ENCODE measurements at regions not wholly inside any gene's neighbourhood (a gene's known extent, or its start where the extent isn't known, plus 50 kb on each side); places are given as distances from the start of the nearest gene placed in this dataset.
"Not testable (repeated sequence)": the region's sequence is repeated elsewhere in the genome, so short reads cannot be mapped to it uniquely, and the experiment has no call there.

GRCh38 chr6:101098605-101099004 lies 217.5 kb upstream of the ASCC3 start:
- H2BK15ac ChIP-seq (replicated peaks; ENCODE audit: low read depth); H3K18ac ChIP-seq (ENCODE audit: low read length); H3K27ac ChIP-seq (ENCODE audit: low read depth, low read length); H3K56ac ChIP-seq (ENCODE audit: low read length); H2BK5ac ChIP-seq (ENCODE audit: low read length); H3K9ac ChIP-seq (ENCODE audit: low read length); H3K79me1 ChIP-seq (ENCODE audit: low read length); H2AK5ac ChIP-seq (ENCODE audit: low read length); H4K5ac ChIP-seq (ENCODE audit: low read length); H3K27me3 ChIP-seq (ENCODE audit: insufficient read depth, low read length, poor library complexity); H2BK120ac ChIP-seq (ENCODE audit: low read depth, low read length); H3K23ac ChIP-seq (ENCODE audit: low read length); H4K8ac ChIP-seq (ENCODE audit: low read depth, low read length); H3K4me3 ChIP-seq (ENCODE audit: low read length); H3K4me2 ChIP-seq (ENCODE audit: low read length); H3K4ac ChIP-seq (ENCODE audit: low read depth, low read length); H3K36me3 ChIP-seq (ENCODE audit: control insufficient read depth, insufficient read depth, low read length); H3K79me2 ChIP-seq (ENCODE audit: control insufficient read depth, insufficient read depth, low read length); DNase-seq; H3K4me1 ChIP-seq (ENCODE audit: control insufficient read depth, low read depth, low read length): not testable (repeated sequence)

DNA sequence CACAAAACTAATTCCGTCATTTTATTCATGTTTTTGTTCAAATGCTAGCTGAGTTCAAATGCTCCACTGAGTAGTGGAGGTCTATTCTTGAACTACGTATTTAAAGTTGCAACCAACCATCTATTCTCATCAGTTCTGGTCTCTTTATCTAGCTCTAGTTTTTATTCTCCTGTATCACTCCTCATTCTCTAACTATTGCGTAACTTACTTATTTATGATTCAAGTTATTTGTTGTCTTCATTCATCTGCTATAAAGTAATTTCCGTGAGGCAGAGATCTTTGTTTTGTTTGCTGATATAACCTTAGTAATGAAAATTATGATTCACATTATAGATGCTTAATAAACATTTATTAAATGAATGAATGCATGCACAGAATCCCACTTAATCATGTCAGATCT lies 221.6 kb upstream of the ASCC3 start:
- Histone ChIP-seq H3K27ac (ENCODE audit: low read depth, low read length) (no peak overlapping the region), H3K56ac (ENCODE audit: low read length) (no peak overlapping the region), H3K4me2 (ENCODE audit: low read length) (no peak overlapping the region), H2BK120ac (ENCODE audit: low read depth, low read length) (no peak overlapping the region), H2AK5ac (ENCODE audit: low read length) (no peak overlapping the region), H3K18ac (ENCODE audit: low read length) (no peak overlapping the region), H3K27me3 (ENCODE audit: insufficient read depth, low read length, poor library complexity) (no peaks in the 10 kb centered on the region), H3K4me1 (ENCODE audit: control insufficient read depth, low read depth, low read length) (no peaks in the 10 kb centered on the region), H3K79me2 (ENCODE audit: control insufficient read depth, insufficient read depth, low read length) (no peaks in the 10 kb centered on the region), H3K4me3 (ENCODE audit: low read length) (no peak overlapping the region), H4K5ac (ENCODE audit: low read length) (no peak overlapping the region), H4K8ac (ENCODE audit: low read depth, low read length) (no peak overlapping the region), H3K36me3 (ENCODE audit: control insufficient read depth, insufficient read depth, low read length) (no peaks in the 10 kb centered on the region), H3K79me1 (ENCODE audit: low read length) (no peaks in the 10 kb centered on the region), H3K23ac (ENCODE audit: low read length) (no peak overlapping the region), H3K9ac (ENCODE audit: low read length) (no peak overlapping the region), H2BK15ac (replicated peaks; ENCODE audit: low read depth) (no peak overlapping the region), H3K4ac (ENCODE audit: low read depth, low read length) (no peak overlapping the region), H2BK5ac (ENCODE audit: low read length) (no peak overlapping the region)
- WGBS (ENCODE audit: extremely low coverage, insufficient coverage, low lambda C conversion rate) = no CpG with 5 or more reads among the region's 4 CpGs
- DNase-seq = no peak

DNA sequence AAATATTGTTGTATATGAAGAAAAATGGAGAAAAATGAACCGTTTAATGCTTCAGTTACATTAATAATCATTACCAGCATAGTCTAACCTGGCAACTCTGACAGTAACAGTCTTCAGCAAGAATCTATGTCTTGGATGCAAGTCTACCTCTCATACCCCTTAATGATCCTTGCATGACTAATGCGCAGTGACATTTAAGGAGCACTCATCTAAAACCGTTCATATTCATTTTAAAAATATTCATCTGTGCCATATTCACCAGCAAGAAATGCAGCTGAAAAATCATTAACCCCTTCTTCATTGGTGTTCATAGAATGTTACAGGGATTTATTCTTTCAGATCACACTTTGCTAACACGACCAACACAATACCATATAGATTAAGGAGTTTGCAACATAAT lies 227.2 kb upstream of the ASCC3 start:
- no peak overlapping the region for H3K9ac ChIP-seq (ENCODE audit: low read length)
- no peak overlapping the region for H3K4me3 ChIP-seq (ENCODE audit: low read length)
- no peak overlapping the region for H4K8ac ChIP-seq (ENCODE audit: low read depth, low read length)
- H3K4me1 ChIP-seq (ENCODE audit: control insufficient read depth, low read depth, low read length) = no peaks in the 10 kb centered on the region
- DNase-seq = no peak
- H3K27ac ChIP-seq (ENCODE audit: low read depth, low read length) = no peak overlapping the region
- no peak overlapping the region for H3K4ac ChIP-seq (ENCODE audit: low read depth, low read length)
- H2BK15ac ChIP-seq (replicated peaks; ENCODE audit: low read depth) = no peak overlapping the region
- no peak overlapping the region for H3K18ac ChIP-seq (ENCODE audit: low read length)
- H3K79me1 ChIP-seq (ENCODE audit: low read length) = no peaks in the 10 kb centered on the region
- no peaks in the 10 kb centered on the region for H3K36me3 ChIP-seq (ENCODE audit: control insufficient read depth, insufficient read depth, low read length)
- H3K79me2 ChIP-seq (ENCODE audit: control insufficient read depth, insufficient read depth, low read length) = no peaks in the 10 kb centered on the region
- H3K23ac ChIP-seq (ENCODE audit: low read length) = no peak overlapping the region
- no CpG with 5 or more reads among the region's 4 CpGs for WGBS (ENCODE audit: extremely low coverage, insufficient coverage, low lambda C conversion rate)
- no peaks in the 10 kb centered on the region for H3K27me3 ChIP-seq (ENCODE audit: insufficient read depth, low read length, poor library complexity)
- no peak overlapping the region for H2AK5ac ChIP-seq (ENCODE audit: low read length)
- no peak overlapping the region for H2BK5ac ChIP-seq (ENCODE audit: low read length)
- no peak overlapping the region for H3K4me2 ChIP-seq (ENCODE audit: low read length)
- H4K5ac ChIP-seq (ENCODE audit: low read length) = no peak overlapping the region
- H3K56ac ChIP-seq (ENCODE audit: low read length) = no peak overlapping the region
- no peak overlapping the region for H2BK120ac ChIP-seq (ENCODE audit: low read depth, low read length)

GRCh38 chr6:101110814-101111213 lies 229.7 kb upstream of the ASCC3 start:
- H4K5ac ChIP-seq (ENCODE audit: low read length) = no peak overlapping the region
- H3K4me1 ChIP-seq (ENCODE audit: control insufficient read depth, low read depth, low read length) = no peaks in the 10 kb centered on the region
- no peak overlapping the region for H2BK120ac ChIP-seq (ENCODE audit: low read depth, low read length)
- H3K23ac ChIP-seq (ENCODE audit: low read length) = no peak overlapping the region
- H3K4me2 ChIP-seq (ENCODE audit: low read length) = no peak overlapping the region
- H3K79me2 ChIP-seq (ENCODE audit: control insufficient read depth, insufficient read depth, low read length) = no peaks in the 10 kb centered on the region
- no peak overlapping the region for H2BK5ac ChIP-seq (ENCODE audit: low read length)
- H2BK15ac ChIP-seq (replicated peaks; ENCODE audit: low read depth) = no peak overlapping the region
- no peaks in the 10 kb centered on the region for H3K79me1 ChIP-seq (ENCODE audit: low read length)
- H3K18ac ChIP-seq (ENCODE audit: low read length) = no peak overlapping the region
- no peak overlapping the region for H3K4me3 ChIP-seq (ENCODE audit: low read length)
- no peak overlapping the region for H4K8ac ChIP-seq (ENCODE audit: low read depth, low read length)
- no CpG with 5 or more reads among the region's 1 CpG for WGBS (ENCODE audit: extremely low coverage, insufficient coverage, low lambda C conversion rate)
- no peak overlapping the region for H3K4ac ChIP-seq (ENCODE audit: low read depth, low read length)
- H3K36me3 ChIP-seq (ENCODE audit: control insufficient read depth, insufficient read depth, low read length) = no peaks in the 10 kb centered on the region
- H3K27me3 ChIP-seq (ENCODE audit: insufficient read depth, low read length, poor library complexity) = no peaks in the 10 kb centered on the region
- H2AK5ac ChIP-seq (ENCODE audit: low read length) = no peak overlapping the region
- no peak overlapping the region for H3K9ac ChIP-seq (ENCODE audit: low read length)
- no peak for DNase-seq
- no peak overlapping the region for H3K56ac ChIP-seq (ENCODE audit: low read length)
- H3K27ac ChIP-seq (ENCODE audit: low read depth, low read length) = no peak overlapping the region

- WGBS (ENCODE audit: extremely low coverage, insufficient coverage, low lambda C conversion rate) = 100% methylated on average over 2 of the region's 4 CpGs
- no peak overlapping the region for H3K27ac ChIP-seq (ENCODE audit: low read depth, low read length)
- DNase-seq = no peak
- H3K23ac ChIP-seq (ENCODE audit: low read length) = no peak overlapping the region
- no peak overlapping the region for H3K9ac ChIP-seq (ENCODE audit: low read length)
- H3K4me3 ChIP-seq (ENCODE audit: low read length) = no peak overlapping the region
- no peak overlapping the region for H3K56ac ChIP-seq (ENCODE audit: low read length)
- no peak overlapping the region for H4K5ac ChIP-seq (ENCODE audit: low read length)
- H4K8ac ChIP-seq (ENCODE audit: low read depth, low read length) = no peak overlapping the region
- no peaks in the 10 kb centered on the region for H3K4me1 ChIP-seq (ENCODE audit: control insufficient read depth, low read depth, low read length)
- H3K4me2 ChIP-seq (ENCODE audit: low read length) = no peak overlapping the region
- H3K79me2 ChIP-seq (ENCODE audit: control insufficient read depth, insufficient read depth, low read length) = no peaks in the 10 kb centered on the region
- no peak overlapping the region for H2BK5ac ChIP-seq (ENCODE audit: low read length)
- H2BK15ac ChIP-seq (replicated peaks; ENCODE audit: low read depth) = no peak overlapping the region
- no peak overlapping the region for H2AK5ac ChIP-seq (ENCODE audit: low read length)
- H3K18ac ChIP-seq (ENCODE audit: low read length) = no peak overlapping the region
- H2BK120ac ChIP-seq (ENCODE audit: low read depth, low read length) = no peak overlapping the region
- H3K4ac ChIP-seq (ENCODE audit: low read depth, low read length) = no peak overlapping the region
- H3K27me3 ChIP-seq (ENCODE audit: insufficient read depth, low read length, poor library complexity) = no peaks in the 10 kb centered on the region
- H3K79me1 ChIP-seq (ENCODE audit: low read length) = no peaks in the 10 kb centered on the region
- H3K36me3 ChIP-seq (ENCODE audit: control insufficient read depth, insufficient read depth, low read length) = no peaks in the 10 kb centered on the region
Measured at GRCh38 chr6:101113468-101114260, 232.5 kb upstream of the ASCC3 start.

DNA sequence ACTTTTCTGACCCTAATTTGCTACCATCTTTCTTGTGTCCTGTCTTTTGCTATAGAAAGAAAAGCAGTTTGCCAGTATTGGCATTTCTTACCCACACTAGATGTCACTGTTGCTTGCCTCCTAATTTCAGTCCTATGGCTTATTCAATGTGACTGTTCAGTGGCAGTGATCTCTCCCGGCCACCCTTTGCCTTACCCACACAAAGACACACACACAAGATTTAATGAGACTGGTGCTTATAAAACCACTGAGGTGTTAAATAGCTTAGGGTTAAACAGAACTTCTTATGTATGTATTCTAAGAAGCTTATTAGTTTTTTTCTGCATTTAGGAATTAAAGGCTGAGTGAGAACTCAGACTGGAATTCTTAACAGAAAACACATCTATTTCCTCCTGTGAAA lies 233.6 kb upstream of the ASCC3 start:
- no peak overlapping the region for H4K8ac ChIP-seq (ENCODE audit: low read depth, low read length)
- no peak overlapping the region for H3K27ac ChIP-seq (ENCODE audit: low read depth, low read length)
- no peaks in the 10 kb centered on the region for H3K79me1 ChIP-seq (ENCODE audit: low read length)
- WGBS (ENCODE audit: extremely low coverage, insufficient coverage, low lambda C conversion rate) = no CpG with 5 or more reads among the region's 1 CpG
- no peak overlapping the region for H3K23ac ChIP-seq (ENCODE audit: low read length)
- H3K4me1 ChIP-seq (ENCODE audit: control insufficient read depth, low read depth, low read length) = no peaks in the 10 kb centered on the region
- H3K27me3 ChIP-seq (ENCODE audit: insufficient read depth, low read length, poor library complexity) = no peaks in the 10 kb centered on the region
- H4K5ac ChIP-seq (ENCODE audit: low read length) = no peak overlapping the region
- no peak overlapping the region for H3K9ac ChIP-seq (ENCODE audit: low read length)
- no peak overlapping the region for H3K4ac ChIP-seq (ENCODE audit: low read depth, low read length)
- H3K18ac ChIP-seq (ENCODE audit: low read length) = no peak overlapping the region
- DNase-seq = peak; percentile 68
- no peaks in the 10 kb centered on the region for H3K79me2 ChIP-seq (ENCODE audit: control insufficient read depth, insufficient read depth, low read length)
- no peak overlapping the region for H3K56ac ChIP-seq (ENCODE audit: low read length)
- H3K36me3 ChIP-seq (ENCODE audit: control insufficient read depth, insufficient read depth, low read length) = no peaks in the 10 kb centered on the region
- no peak overlapping the region for H3K4me3 ChIP-seq (ENCODE audit: low read length)
- no peak overlapping the region for H3K4me2 ChIP-seq (ENCODE audit: low read length)
- no peak overlapping the region for H2AK5ac ChIP-seq (ENCODE audit: low read length)
- no peak overlapping the region for H2BK5ac ChIP-seq (ENCODE audit: low read length)
- no peak overlapping the region for H2BK15ac ChIP-seq (replicated peaks; ENCODE audit: low read depth)
- H2BK120ac ChIP-seq (ENCODE audit: low read depth, low read length) = no peak overlapping the region
